Lower leg skin (tissue), 3 donors: ENCODE measurements at regions not wholly inside any gene's neighbourhood (a gene's known extent, or its start where the extent isn't known, plus 50 kb on each side); places are given as distances from the start of the nearest gene placed in this dataset.

Experiments used
- POLR2A ChIP-seq, 2 donors: fragments of 450-650 bp; IDR thresholded peaks; one replicate each; pipeline ENCODE4 v1.6.1; 2016 to 2017; ENCODE audit warnings: antibody characterized with exemption in 2 of 2, mild to moderate bottlenecking in 1 of 2, moderate library complexity in 1 of 2
- TF ChIP-seq, protein P1 (sequence below), 3 donors: fragments of 450-650 bp; IDR thresholded peaks; one replicate each; pipeline ENCODE4 v1.5.1; 2016; ENCODE audit warnings: antibody characterized with exemption in 3 of 3, mild to moderate bottlenecking in 3 of 3, moderate library complexity in 2 of 3

DNA sequence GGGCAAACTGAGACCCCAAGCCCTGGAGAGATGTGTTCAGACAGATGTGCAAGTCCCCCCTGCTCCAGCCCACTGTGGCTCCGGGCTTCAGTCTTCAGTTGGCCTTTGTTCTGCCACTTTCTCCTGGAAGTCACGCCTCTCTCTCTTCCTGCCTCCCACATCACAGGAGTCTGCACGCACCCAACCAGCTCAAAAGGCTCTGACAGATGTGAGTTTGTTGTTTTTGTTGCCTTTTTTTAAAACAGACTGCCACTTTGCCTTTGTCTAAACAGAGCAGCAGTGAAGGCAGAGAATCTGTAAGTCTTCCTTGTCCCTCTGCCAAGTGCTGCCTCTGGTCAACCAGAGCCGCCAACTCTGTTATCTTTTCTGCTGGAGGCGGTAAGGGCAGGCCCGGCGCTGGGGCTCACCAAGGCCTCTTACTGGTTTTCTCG is 149.7 kb downstream of the TFAP2C start:
- TF ChIP-seq, protein P1, sequence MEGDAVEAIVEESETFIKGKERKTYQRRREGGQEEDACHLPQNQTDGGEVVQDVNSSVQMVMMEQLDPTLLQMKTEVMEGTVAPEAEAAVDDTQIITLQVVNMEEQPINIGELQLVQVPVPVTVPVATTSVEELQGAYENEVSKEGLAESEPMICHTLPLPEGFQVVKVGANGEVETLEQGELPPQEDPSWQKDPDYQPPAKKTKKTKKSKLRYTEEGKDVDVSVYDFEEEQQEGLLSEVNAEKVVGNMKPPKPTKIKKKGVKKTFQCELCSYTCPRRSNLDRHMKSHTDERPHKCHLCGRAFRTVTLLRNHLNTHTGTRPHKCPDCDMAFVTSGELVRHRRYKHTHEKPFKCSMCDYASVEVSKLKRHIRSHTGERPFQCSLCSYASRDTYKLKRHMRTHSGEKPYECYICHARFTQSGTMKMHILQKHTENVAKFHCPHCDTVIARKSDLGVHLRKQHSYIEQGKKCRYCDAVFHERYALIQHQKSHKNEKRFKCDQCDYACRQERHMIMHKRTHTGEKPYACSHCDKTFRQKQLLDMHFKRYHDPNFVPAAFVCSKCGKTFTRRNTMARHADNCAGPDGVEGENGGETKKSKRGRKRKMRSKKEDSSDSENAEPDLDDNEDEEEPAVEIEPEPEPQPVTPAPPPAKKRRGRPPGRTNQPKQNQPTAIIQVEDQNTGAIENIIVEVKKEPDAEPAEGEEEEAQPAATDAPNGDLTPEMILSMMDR (IDR thresholded peaks at IDR 0.05), result no peak
- TF ChIP-seq POLR2A (IDR thresholded peaks at IDR 0.05), result no peak
